ENCODE measurements at regions not wholly inside any gene's neighbourhood (a gene's known extent, or its start where the extent isn't known, plus 50 kb on each side); places are given as distances from the start of the nearest gene placed in this dataset.

DNA sequence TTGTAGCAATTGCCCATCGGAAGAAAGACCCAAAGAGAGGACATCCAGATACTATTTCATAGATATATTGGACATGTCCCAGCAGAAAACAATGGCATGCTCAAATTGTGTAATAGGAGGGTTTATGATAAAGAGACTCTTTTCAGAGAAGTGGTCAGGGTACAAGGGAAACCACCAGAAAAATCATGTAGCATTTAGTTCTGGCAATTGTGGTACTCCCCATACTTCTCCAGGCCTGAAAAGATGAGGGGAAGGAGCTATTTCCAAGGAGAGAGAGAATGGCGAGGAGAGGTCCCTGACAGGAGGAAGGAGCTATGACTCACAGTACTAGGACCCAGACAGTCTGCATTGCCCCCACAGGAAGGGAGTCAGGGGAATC, 68.4 kb upstream of the ADO start:
- Histone ChIP-seq H3K27me3 (ENCODE audit: low read depth) (peaks cover 20% of the 10 kb centered on the region), H3K36me3 (no peaks in the 10 kb centered on the region), H3K4me1 (peaks cover 4% of the 10 kb centered on the region), H3K9me3 (replicated peaks) (no peaks in the 10 kb centered on the region), H3K27ac (replicated peaks) (no peak overlapping the region), H3K4me3 (no peak overlapping the region)
- intact Hi-C loops (cut with micrococcal nuclease): no loop called here
- no peak for DNase-seq
- TF ChIP-seq, protein P1, sequence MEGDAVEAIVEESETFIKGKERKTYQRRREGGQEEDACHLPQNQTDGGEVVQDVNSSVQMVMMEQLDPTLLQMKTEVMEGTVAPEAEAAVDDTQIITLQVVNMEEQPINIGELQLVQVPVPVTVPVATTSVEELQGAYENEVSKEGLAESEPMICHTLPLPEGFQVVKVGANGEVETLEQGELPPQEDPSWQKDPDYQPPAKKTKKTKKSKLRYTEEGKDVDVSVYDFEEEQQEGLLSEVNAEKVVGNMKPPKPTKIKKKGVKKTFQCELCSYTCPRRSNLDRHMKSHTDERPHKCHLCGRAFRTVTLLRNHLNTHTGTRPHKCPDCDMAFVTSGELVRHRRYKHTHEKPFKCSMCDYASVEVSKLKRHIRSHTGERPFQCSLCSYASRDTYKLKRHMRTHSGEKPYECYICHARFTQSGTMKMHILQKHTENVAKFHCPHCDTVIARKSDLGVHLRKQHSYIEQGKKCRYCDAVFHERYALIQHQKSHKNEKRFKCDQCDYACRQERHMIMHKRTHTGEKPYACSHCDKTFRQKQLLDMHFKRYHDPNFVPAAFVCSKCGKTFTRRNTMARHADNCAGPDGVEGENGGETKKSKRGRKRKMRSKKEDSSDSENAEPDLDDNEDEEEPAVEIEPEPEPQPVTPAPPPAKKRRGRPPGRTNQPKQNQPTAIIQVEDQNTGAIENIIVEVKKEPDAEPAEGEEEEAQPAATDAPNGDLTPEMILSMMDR (IDR thresholded peaks at IDR 0.05; ENCODE audit: borderline replicate concordance): no peak

DNA sequence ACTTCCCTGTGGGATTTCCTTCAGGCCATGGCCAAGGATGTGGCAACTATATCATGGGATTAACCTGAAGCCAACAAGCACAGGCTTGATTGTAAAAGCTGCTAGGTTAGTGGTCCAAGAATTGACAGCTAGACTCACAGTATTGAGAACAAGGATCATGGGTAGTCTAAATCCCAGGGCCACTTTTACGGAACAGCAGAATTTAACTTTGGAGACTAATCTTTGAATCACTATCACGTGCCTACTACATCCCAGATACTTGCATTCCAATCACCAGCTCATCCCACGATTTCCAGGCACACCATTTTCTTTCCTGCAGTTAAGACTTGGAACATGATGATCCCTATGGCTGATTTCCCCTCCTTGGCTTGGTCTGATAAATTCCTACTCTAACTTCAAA, 65.6 kb upstream of the ADO start:
- TF ChIP-seq, protein P1 (IDR thresholded peaks at IDR 0.05; ENCODE audit: borderline replicate concordance): no peak

DNA sequence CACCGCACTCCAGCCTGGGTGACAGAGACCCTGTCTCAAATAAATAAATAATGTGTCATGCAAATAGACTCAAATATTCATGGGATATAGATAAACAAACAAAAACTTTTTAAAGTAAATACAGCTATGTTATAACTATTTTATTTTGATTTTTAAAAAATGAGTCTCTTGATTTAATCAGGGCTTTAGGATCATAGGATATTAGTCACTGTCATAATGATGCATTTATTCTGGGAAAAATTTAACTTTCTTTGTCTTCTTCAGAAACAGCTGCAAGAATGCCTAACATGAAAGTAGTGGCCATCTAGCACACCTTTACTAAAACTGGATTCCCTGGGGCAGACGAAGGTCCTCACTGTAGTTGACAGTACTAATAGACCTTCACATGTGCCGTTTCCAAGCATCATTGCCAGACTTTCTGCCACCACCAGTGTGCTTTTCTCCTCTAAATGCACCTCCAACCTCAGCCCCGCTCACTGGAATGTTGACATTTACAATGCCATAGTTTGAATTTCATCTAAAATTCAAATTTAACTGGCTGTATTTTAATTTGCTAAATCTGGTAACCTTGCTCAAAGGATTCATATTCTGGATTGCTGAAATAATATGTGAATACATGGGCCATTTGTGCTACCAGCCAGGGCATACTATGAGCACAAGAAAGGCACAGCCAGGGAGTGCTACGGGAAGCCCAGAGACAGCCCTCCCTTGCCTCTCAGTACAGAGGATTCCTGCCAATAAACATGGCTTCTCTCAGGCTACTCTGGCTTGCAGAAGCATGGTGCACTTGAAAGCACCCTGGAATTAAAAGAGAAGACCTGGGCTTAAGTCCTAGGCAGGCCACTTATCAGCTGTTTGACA, 63.4 kb upstream of the ADO start:
- no peaks in the 10 kb centered on the region for H3K27me3 ChIP-seq (ENCODE audit: low read depth)
- TF ChIP-seq, protein P1 (IDR thresholded peaks at IDR 0.05; ENCODE audit: borderline replicate concordance): no peak
- no peaks in the 10 kb centered on the region for H3K9me3 ChIP-seq (replicated peaks)
- intact Hi-C loops (cut with micrococcal nuclease): no loop called here
- H3K27ac ChIP-seq (replicated peaks): no peak overlapping the region
- no peak for DNase-seq
- H3K4me3 ChIP-seq: no peak overlapping the region
- no peaks in the 10 kb centered on the region for H3K36me3 ChIP-seq
- H3K4me1 ChIP-seq: peaks cover 5% of the 10 kb centered on the region

More for the DNA sequence above, 65.6 kb upstream of the ADO start:
- intact Hi-C loops (cut with micrococcal nuclease): no loop called here
- no peaks in the 10 kb centered on the region for H3K9me3 ChIP-seq (replicated peaks)
- H3K27me3 ChIP-seq (ENCODE audit: low read depth): no peaks in the 10 kb centered on the region
- no peaks in the 10 kb centered on the region for H3K36me3 ChIP-seq
- H3K4me1 ChIP-seq: peaks cover 5% of the 10 kb centered on the region
- DNase-seq: no peak
- no peak overlapping the region for H3K4me3 ChIP-seq
- H3K27ac ChIP-seq (replicated peaks): no peak overlapping the region

DNA sequence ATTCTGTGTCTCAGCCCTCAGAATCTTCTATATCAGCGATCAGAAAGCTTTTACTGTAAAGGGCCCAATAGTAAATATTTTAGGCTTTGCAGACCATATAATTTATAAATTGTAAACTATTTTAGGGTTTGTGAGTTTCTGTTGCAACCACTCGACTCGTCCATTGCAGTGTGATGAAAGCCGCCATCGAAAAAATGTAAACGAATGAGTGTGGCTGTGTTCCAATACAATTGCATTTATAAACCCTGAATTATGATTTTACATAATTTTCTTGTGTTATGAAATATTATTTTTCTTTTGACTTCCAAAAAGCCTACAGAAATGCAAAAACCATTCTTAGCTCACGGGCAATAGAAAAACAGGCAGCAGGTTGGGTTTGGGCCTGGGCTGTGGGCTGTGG, 62.5 kb upstream of the ADO start:
- peaks cover 5% of the 10 kb centered on the region for H3K4me1 ChIP-seq
- no peaks in the 10 kb centered on the region for H3K36me3 ChIP-seq
- H3K4me3 ChIP-seq: no peak overlapping the region
- no peaks in the 10 kb centered on the region for H3K27me3 ChIP-seq (ENCODE audit: low read depth)
- TF ChIP-seq, protein P1 (IDR thresholded peaks at IDR 0.05; ENCODE audit: borderline replicate concordance): no peak
- no peak for DNase-seq
- intact Hi-C loops (cut with micrococcal nuclease): no loop called here
- no peak overlapping the region for H3K27ac ChIP-seq (replicated peaks)
- no peaks in the 10 kb centered on the region for H3K9me3 ChIP-seq (replicated peaks)

DNA sequence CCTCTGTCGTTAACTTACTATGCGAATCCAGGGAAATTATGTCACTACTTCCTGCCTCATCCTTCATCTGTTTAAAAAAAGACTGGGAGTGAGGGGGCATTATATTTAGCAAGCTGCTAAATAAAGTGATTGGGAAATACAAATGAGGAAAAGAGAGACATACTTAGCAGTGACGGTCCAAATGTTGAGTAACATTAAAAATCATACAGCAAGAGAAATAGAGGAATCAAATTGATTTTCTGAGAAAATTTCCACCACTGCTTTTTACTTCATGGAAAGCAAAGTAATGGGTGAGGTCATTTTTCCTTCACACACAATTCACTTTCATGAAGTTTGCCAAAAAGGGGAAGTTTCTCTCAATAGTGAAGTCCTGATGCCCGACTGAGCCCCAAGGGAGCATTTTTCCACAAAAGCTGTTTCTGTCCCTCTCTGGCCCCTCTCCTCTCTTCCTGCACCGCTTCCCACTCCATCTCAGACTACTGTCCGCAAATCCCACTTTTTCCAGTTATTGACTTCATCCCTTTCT, 61.9 kb upstream of the ADO start:
- H3K27ac ChIP-seq (replicated peaks): no peak overlapping the region
- H3K4me1 ChIP-seq: peaks cover 5% of the 10 kb centered on the region
- no peaks in the 10 kb centered on the region for H3K36me3 ChIP-seq
- H3K9me3 ChIP-seq (replicated peaks): no peaks in the 10 kb centered on the region
- DNase-seq: no peak
- H3K4me3 ChIP-seq: no peak overlapping the region
- no peaks in the 10 kb centered on the region for H3K27me3 ChIP-seq (ENCODE audit: low read depth)
- TF ChIP-seq, protein P1 (IDR thresholded peaks at IDR 0.05; ENCODE audit: borderline replicate concordance): no peak
- intact Hi-C loops (cut with micrococcal nuclease): no loop called here

Measured in left ventricle myocardium inferior (tissue), 1 donor.